ENCODE measurements at regions not wholly inside any gene's neighbourhood (a gene's known extent, or its start where the extent isn't known, plus 50 kb on each side); places are given as distances from the start of the nearest gene placed in this dataset.

- intact Hi-C loops (cut with DNase I), result no loop called here
- DNase-seq (ENCODE audit: low spot score), result no peak
- TF ChIP-seq POLR2A (IDR thresholded peaks at IDR 0.05) (no peak), POLR2AphosphoS5 (IDR thresholded peaks at IDR 0.05) (no peak)
- TF ChIP-seq, protein P1, sequence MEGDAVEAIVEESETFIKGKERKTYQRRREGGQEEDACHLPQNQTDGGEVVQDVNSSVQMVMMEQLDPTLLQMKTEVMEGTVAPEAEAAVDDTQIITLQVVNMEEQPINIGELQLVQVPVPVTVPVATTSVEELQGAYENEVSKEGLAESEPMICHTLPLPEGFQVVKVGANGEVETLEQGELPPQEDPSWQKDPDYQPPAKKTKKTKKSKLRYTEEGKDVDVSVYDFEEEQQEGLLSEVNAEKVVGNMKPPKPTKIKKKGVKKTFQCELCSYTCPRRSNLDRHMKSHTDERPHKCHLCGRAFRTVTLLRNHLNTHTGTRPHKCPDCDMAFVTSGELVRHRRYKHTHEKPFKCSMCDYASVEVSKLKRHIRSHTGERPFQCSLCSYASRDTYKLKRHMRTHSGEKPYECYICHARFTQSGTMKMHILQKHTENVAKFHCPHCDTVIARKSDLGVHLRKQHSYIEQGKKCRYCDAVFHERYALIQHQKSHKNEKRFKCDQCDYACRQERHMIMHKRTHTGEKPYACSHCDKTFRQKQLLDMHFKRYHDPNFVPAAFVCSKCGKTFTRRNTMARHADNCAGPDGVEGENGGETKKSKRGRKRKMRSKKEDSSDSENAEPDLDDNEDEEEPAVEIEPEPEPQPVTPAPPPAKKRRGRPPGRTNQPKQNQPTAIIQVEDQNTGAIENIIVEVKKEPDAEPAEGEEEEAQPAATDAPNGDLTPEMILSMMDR (IDR thresholded peaks at IDR 0.05), result no peak
- 94% methylated on average over 5 of the region's 5 CpGs for WGBS
- H3K27me3 ChIP-seq (replicated peaks; ENCODE audit: insufficient read depth), result no peaks in the 10 kb centered on the region
- H3K4me1 ChIP-seq (replicated peaks), result no peaks in the 10 kb centered on the region
- H3K36me3 ChIP-seq, result no peaks in the 10 kb centered on the region
- no peak overlapping the region for H3K4me3 ChIP-seq
- no peak overlapping the region for H3K27ac ChIP-seq
- no peaks in the 10 kb centered on the region for H3K9me3 ChIP-seq
Observed at GRCh38 chr4:176959980-176960379, 167.3 kb upstream of the VEGFC start.

GRCh38 chr4:176963121-176963520, 170.4 kb upstream of the VEGFC start:
- intact Hi-C loops (cut with DNase I), result no loop called here
- no peak for DNase-seq (ENCODE audit: low spot score)
- H3K27me3 ChIP-seq (replicated peaks; ENCODE audit: insufficient read depth), result no peaks in the 10 kb centered on the region
- H3K36me3 ChIP-seq, result no peaks in the 10 kb centered on the region
- no peaks in the 10 kb centered on the region for H3K4me1 ChIP-seq (replicated peaks)
- H3K9me3 ChIP-seq, result no peaks in the 10 kb centered on the region
- 59% methylated on average over 2 of the region's 2 CpGs for WGBS
- no peak overlapping the region for H3K4me3 ChIP-seq
- TF ChIP-seq POLR2A (IDR thresholded peaks at IDR 0.05) (no peak), POLR2AphosphoS5 (IDR thresholded peaks at IDR 0.05) (no peak)
- TF ChIP-seq, protein P1 (IDR thresholded peaks at IDR 0.05), result no peak
- no peak overlapping the region for H3K27ac ChIP-seq

- intact Hi-C loops (cut with DNase I), result no loop called here
- Histone ChIP-seq H3K4me3 (no peak overlapping the region), H3K9me3 (no peaks in the 10 kb centered on the region), H3K27me3 (replicated peaks; ENCODE audit: insufficient read depth) (no peaks in the 10 kb centered on the region), H3K36me3 (no peaks in the 10 kb centered on the region), H3K27ac (no peak overlapping the region), H3K4me1 (replicated peaks) (no peaks in the 10 kb centered on the region)
- TF ChIP-seq, protein P1 (IDR thresholded peaks at IDR 0.05), result no peak
- TF ChIP-seq POLR2A (IDR thresholded peaks at IDR 0.05) (no peak), POLR2AphosphoS5 (IDR thresholded peaks at IDR 0.05) (no peak)
- DNase-seq (ENCODE audit: low spot score), result no peak
- WGBS, result 80% methylated on average over 3 of the region's 3 CpGs
Observed at GRCh38 chr4:176964116-176964691, 171.5 kb upstream of the VEGFC start.

DNA sequence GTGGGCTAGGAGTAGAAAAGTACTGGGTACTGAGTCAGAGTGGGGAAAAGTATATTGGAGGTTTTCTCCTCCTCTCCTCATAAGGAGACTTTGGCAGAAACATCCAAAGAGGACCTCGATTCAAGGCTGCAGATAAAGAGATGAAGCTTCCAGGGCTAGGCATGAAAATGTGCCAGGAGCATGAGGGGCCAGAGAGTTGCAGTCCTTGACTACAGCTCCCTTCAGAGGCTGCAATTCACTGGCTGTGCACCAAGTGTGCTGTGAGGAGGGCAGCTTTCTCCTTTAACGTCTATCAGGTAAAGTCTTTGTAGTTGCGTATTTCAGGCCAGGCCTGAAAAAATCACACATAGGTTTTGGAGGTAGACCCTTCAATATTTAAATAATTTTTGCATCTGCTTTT, 174.9 kb upstream of the VEGFC start:
- Histone ChIP-seq H3K27ac (no peak overlapping the region), H3K36me3 (no peaks in the 10 kb centered on the region), H3K9me3 (no peaks in the 10 kb centered on the region), H3K27me3 (replicated peaks; ENCODE audit: insufficient read depth) (no peaks in the 10 kb centered on the region), H3K4me3 (no peak overlapping the region), H3K4me1 (replicated peaks) (no peaks in the 10 kb centered on the region)
- 74% methylated on average over 3 of the region's 3 CpGs for WGBS
- no peak for TF ChIP-seq POLR2AphosphoS5 (IDR thresholded peaks at IDR 0.05)
- TF ChIP-seq, protein P1 (IDR thresholded peaks at IDR 0.05), result no peak
- TF ChIP-seq POLR2A (IDR thresholded peaks at IDR 0.05), result no peak
- no peak for DNase-seq (ENCODE audit: low spot score)
- intact Hi-C loops (cut with DNase I), result no loop called here

GRCh38 chr4:176968094-176968493, 175.4 kb upstream of the VEGFC start:
- no peak overlapping the region for H3K27ac ChIP-seq
- H3K9me3 ChIP-seq, result no peaks in the 10 kb centered on the region
- TF ChIP-seq, protein P1 (IDR thresholded peaks at IDR 0.05), result no peak
- TF ChIP-seq POLR2A (IDR thresholded peaks at IDR 0.05), result no peak
- TF ChIP-seq POLR2AphosphoS5 (IDR thresholded peaks at IDR 0.05), result no peak
- no peaks in the 10 kb centered on the region for H3K4me1 ChIP-seq (replicated peaks)
- H3K4me3 ChIP-seq, result no peak overlapping the region
- H3K36me3 ChIP-seq, result no peaks in the 10 kb centered on the region
- no peaks in the 10 kb centered on the region for H3K27me3 ChIP-seq (replicated peaks; ENCODE audit: insufficient read depth)
- no peak for DNase-seq (ENCODE audit: low spot score)
- WGBS, result 47% methylated on average over 1 of the region's 1 CpG
- intact Hi-C loops (cut with DNase I), result no loop called here
